HCT116 (cell line): ENCODE measurements at regions not wholly inside any gene's neighbourhood (a gene's known extent, or its start where the extent isn't known, plus 50 kb on each side); places are given as distances from the start of the nearest gene placed in this dataset.

Experiments
- ATAC-seq: fragments of 200-7000 bp; cut with Tn5 transposase; 2 replicates; pipeline ENCODE4 v1.9.1; 2020; ENCODE audit warnings: mild to moderate bottlenecking, moderate library complexity
- BruUV-seq: library from RNA; stranded (reverse); fragments of 400-500 nt; replicated peaks from 2 replicates; lab custom pipeline; 2021; lab: Mats Ljungman, UMichigan
- CTCF ChIA-PET: fragments of 300-600 bp; sonication (Branson Sonifier 250); formaldehyde crosslinking; loops from one replicate; lab custom pipeline; 2021; ENCODE audit warnings: antibody characterized with exemption; lab: Charles Lee
- POLR2A ChIA-PET: fragments of 300-600, 350-600 bp; sonication (Branson Sonifier 250); formaldehyde crosslinking; loops from one replicate; lab custom pipeline; 2021; ENCODE audit warnings: antibody characterized with exemption; lab: Charles Lee
- RAD21 ChIA-PET, 2 experiments: fragments of 300-600 bp; sonication (Branson Sonifier 250); formaldehyde crosslinking; loops; one replicate each; lab custom pipeline; 2023; ENCODE audit warnings: low total read pairs in 2 of 2; ENCODE audit not compliant: uncharacterized antibody in 2 of 2, unreplicated experiment in 2 of 2, low non-redundant PET in 1 of 2; lab: Charles Lee
- DNase-seq: peaks from one replicate; pipeline ENCODE4 v3.0.0-alpha.2; 2010; ENCODE audit warnings: low read depth, low spot score
- H2AFZ ChIP-seq: fragments of 200-600 bp; shearing (Covaris generic), sonication (generic); 2 replicates; pipeline ENCODE4 v1.6.1; 2017; ENCODE audit warnings: low read depth, mixed run types, mixed read lengths, antibody characterized with exemption, low read length; ENCODE audit not compliant: poor library complexity, severe bottlenecking
- H3K27ac ChIP-seq: 2 replicates; pipeline ENCODE4 v1.5.1; 2012; ENCODE audit warnings: low read depth, low read length
- H3K27me3 ChIP-seq: fragments of 200-600 bp; sonication (generic); 2 replicates; pipeline ENCODE4 v1.6.1; 2016; ENCODE audit warnings: mixed run types, low read length, mixed read lengths; ENCODE audit not compliant: insufficient read depth
- H3K36me3 ChIP-seq, 2 experiments: fragments of 200-500 bp in 1 of 2; fragments of 200-600 bp in 1 of 2; sonication (Bioruptor generic) in 1 of 2; sonication (generic) in 1 of 2; 2 replicates each; pipeline versions ENCODE4 v1.5.1 to v1.6.1; 2014 to 2016; ENCODE audit warnings: low read length in 2 of 2, inconsistent platforms in 1 of 2, mixed read lengths in 1 of 2, mixed run types in 1 of 2; ENCODE audit not compliant: insufficient read depth in 2 of 2, control insufficient read depth in 1 of 2
- H3K4me1 ChIP-seq, 2 experiments: fragments of 200-600 bp in 1 of 2; sonication (generic) in 1 of 2; 2 replicates each; pipeline versions ENCODE4 v1.5.1 to v1.6.1; 2012 to 2017; ENCODE audit warnings: low read length in 2 of 2, inconsistent platforms in 1 of 2, mild to moderate bottlenecking in 1 of 2, mixed read lengths in 1 of 2, mixed run types in 1 of 2, moderate library complexity in 1 of 2; ENCODE audit not compliant: insufficient read depth in 2 of 2, control insufficient read depth in 1 of 2
- H3K4me2 ChIP-seq: fragments of 200-600 bp; sonication (generic); 2 replicates; pipeline ENCODE4 v1.6.1; 2017; ENCODE audit warnings: mixed run types, low read length, mixed read lengths
- H3K4me3 ChIP-seq, 2 experiments: fragments of 200-600 bp in 1 of 2; sonication (generic) in 1 of 2; replicated peaks in 1 of 2; 2 replicates each; pipeline ENCODE4 v1.5.1; 2011 to 2016; ENCODE audit warnings: low read length in 2 of 2, control low read depth in 1 of 2, low read depth in 1 of 2, mild to moderate bottlenecking in 1 of 2, mixed read lengths in 1 of 2, mixed run types in 1 of 2
- H3K79me2 ChIP-seq: fragments of 200-600 bp; sonication (generic); 2 replicates; pipeline ENCODE4 v1.6.1; 2017; ENCODE audit warnings: mild to moderate bottlenecking, mixed run types, low read length, moderate library complexity, mixed read lengths; ENCODE audit not compliant: insufficient read depth
- H3K9ac ChIP-seq: fragments of 200-600 bp; sonication (generic); 2 replicates; pipeline ENCODE4 v1.6.1; 2016; ENCODE audit warnings: low read length, mixed read lengths
- H3K9me2 ChIP-seq: fragments of 200-600 bp; sonication (generic), shearing (Covaris generic); 2 replicates; pipeline ENCODE4 v1.6.1; 2017; ENCODE audit warnings: mixed run types, mild to moderate bottlenecking, moderate library complexity; ENCODE audit not compliant: insufficient read depth
- H3K9me3 ChIP-seq, 2 experiments: fragments of 200-500 bp in 1 of 2; fragments of 200-600 bp in 1 of 2; sonication (Bioruptor generic) in 1 of 2; sonication (generic) in 1 of 2; 2 replicates each; pipeline ENCODE4 v1.6.1; 2014 to 2017; ENCODE audit warnings: low read length in 2 of 2, mixed read lengths in 2 of 2, inconsistent platforms in 1 of 2, low read depth in 1 of 2, mild to moderate bottlenecking in 1 of 2, mixed run types in 1 of 2, moderate library complexity in 1 of 2; ENCODE audit not compliant: control insufficient read depth in 1 of 2, insufficient read depth in 1 of 2
- H4K20me1 ChIP-seq: fragments of 200-600 bp; sonication (generic), shearing (Covaris generic); 2 replicates; pipeline ENCODE4 v1.6.1; 2017; ENCODE audit warnings: mixed run types, mild to moderate bottlenecking, moderate library complexity; ENCODE audit not compliant: insufficient read depth
- CBX3 ChIP-seq: IDR thresholded peaks from 2 replicates; pipeline ENCODE4 v1.6.1; 2012; ENCODE audit warnings: low read depth
- CEBPB ChIP-seq: IDR thresholded peaks from 2 replicates; pipeline ENCODE4 v1.6.1; 2012; ENCODE audit warnings: low read depth
- EGR1 ChIP-seq: IDR thresholded peaks from 2 replicates; pipeline ENCODE4 v1.6.1; 2012; ENCODE audit warnings: low read depth
- ELF1 ChIP-seq: IDR thresholded peaks from 2 replicates; pipeline ENCODE4 v1.6.1; 2012; ENCODE audit warnings: low read depth, borderline replicate concordance
- EZH2phosphoT487 ChIP-seq: fragments of 200-600 bp; IDR thresholded peaks from 2 replicates; pipeline ENCODE4 v1.6.1; 2018; ENCODE audit warnings: antibody characterized with exemption, borderline replicate concordance
- RAD21 ChIP-seq: IDR thresholded peaks from 2 replicates; pipeline ENCODE4 v1.6.1; 2012; ENCODE audit warnings: low read depth, mild to moderate bottlenecking
- REST ChIP-seq: IDR thresholded peaks from 2 replicates; pipeline ENCODE4 v1.6.1; 2012; ENCODE audit warnings: low read depth
- SP1 ChIP-seq: IDR thresholded peaks from 2 replicates; pipeline ENCODE4 v1.6.1; 2012; ENCODE audit warnings: low read depth
- YY1 ChIP-seq: IDR thresholded peaks from 2 replicates; pipeline ENCODE4 v1.6.1; 2011; ENCODE audit warnings: low read length, low read depth, moderate library complexity, mild to moderate bottlenecking; ENCODE audit not compliant: insufficient replicate concordance; ENCODE audit errors: extremely low read depth
- ZBTB33 ChIP-seq: IDR thresholded peaks from 2 replicates; pipeline ENCODE4 v1.6.1; 2011; ENCODE audit warnings: mild to moderate bottlenecking, low read length, moderate library complexity; ENCODE audit not compliant: insufficient replicate concordance; ENCODE audit errors: extremely low read depth
- intact Hi-C: fragments of 100-400 bp; cut with micrococcal nuclease; formaldehyde crosslinking; loops from 2 replicates; pipeline ENCODE4 v1.10.0; 2022
- TF ChIP-seq, protein P1 (sequence below): IDR thresholded peaks from 2 replicates; pipeline ENCODE4 v1.6.1; 2012
- TF ChIP-seq, protein P2 (sequence below): IDR thresholded peaks from 2 replicates; pipeline ENCODE4 v1.6.1; 2012
- TF ChIP-seq, protein P3 (sequence below), 3 experiments: fragments of 200-600 bp in 1 of 3; sonication (generic) in 1 of 3; IDR thresholded peaks in 2 of 3; conservative IDR thresholded peaks in 1 of 3; 2 replicates each; pipeline ENCODE4 v1.5.1; 2012 to 2017; ENCODE audit warnings: low read depth in 2 of 3, low read length in 2 of 3, antibody characterized with exemption in 1 of 3, borderline replicate concordance in 1 of 3, control low read depth in 1 of 3, mild to moderate bottlenecking in 1 of 3, mixed read lengths in 1 of 3, mixed run types in 1 of 3, moderate library complexity in 1 of 3; ENCODE audit not compliant: insufficient read depth in 1 of 3

DNA sequence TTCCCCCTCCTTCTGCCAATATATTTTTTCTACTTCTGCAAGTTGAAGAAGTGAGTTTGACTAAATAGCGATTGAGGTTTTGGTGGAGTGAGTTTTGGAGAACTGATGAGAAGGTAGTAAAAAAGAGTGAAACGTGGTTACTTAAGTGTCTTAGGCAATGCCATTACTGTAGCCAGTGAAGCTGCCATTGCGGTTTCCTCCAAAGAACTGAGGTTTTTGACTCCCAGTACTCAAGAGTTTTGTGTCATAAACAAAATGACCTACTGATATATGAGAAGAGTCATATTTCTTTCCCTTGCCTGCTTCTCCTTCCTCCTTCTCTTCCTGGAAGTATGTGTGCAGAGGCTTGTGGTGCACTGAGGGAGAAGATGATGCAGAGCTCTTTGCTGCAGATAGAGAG lies 554.5 kb upstream of the MAP3K7 start (continued):
- TF ChIP-seq, protein P1, sequence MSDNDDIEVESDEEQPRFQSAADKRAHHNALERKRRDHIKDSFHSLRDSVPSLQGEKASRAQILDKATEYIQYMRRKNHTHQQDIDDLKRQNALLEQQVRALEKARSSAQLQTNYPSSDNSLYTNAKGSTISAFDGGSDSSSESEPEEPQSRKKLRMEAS = no peak
- TF ChIP-seq, protein P2, sequence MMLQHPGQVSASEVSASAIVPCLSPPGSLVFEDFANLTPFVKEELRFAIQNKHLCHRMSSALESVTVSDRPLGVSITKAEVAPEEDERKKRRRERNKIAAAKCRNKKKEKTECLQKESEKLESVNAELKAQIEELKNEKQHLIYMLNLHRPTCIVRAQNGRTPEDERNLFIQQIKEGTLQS = no peak
- TF ChIP-seq EGR1 (no peak), SP1 (no peak), CBX3 (no peak)

- no peaks in the 10 kb centered on the region for H3K27me3 ChIP-seq
- DNase-seq (no peak), ATAC-seq (no peak)
- H3K9me2 ChIP-seq = no peaks in the 10 kb centered on the region
- intact Hi-C loops = no loop called here
- no peaks in the 10 kb centered on the region for H3K79me2 ChIP-seq
- H3K27ac ChIP-seq = no peak overlapping the region
- no peaks in the 10 kb centered on the region for H4K20me1 ChIP-seq
- POLR2A ChIA-PET = no interaction called here
- H3K9ac ChIP-seq = no peak overlapping the region
- H3K4me3 ChIP-seq = no peak overlapping the region
- no peak for TF ChIP-seq SP1
- TF ChIP-seq CEBPB = no peak
- no peak for TF ChIP-seq RAD21
- TF ChIP-seq ZBTB33 = no peak
- no peak for TF ChIP-seq ELF1
- TF ChIP-seq REST = no peak
- no peak for TF ChIP-seq EZH2phosphoT487
- no peak for TF ChIP-seq YY1
- TF ChIP-seq, protein P3, sequence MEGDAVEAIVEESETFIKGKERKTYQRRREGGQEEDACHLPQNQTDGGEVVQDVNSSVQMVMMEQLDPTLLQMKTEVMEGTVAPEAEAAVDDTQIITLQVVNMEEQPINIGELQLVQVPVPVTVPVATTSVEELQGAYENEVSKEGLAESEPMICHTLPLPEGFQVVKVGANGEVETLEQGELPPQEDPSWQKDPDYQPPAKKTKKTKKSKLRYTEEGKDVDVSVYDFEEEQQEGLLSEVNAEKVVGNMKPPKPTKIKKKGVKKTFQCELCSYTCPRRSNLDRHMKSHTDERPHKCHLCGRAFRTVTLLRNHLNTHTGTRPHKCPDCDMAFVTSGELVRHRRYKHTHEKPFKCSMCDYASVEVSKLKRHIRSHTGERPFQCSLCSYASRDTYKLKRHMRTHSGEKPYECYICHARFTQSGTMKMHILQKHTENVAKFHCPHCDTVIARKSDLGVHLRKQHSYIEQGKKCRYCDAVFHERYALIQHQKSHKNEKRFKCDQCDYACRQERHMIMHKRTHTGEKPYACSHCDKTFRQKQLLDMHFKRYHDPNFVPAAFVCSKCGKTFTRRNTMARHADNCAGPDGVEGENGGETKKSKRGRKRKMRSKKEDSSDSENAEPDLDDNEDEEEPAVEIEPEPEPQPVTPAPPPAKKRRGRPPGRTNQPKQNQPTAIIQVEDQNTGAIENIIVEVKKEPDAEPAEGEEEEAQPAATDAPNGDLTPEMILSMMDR (IDR thresholded peaks at IDR 0.05 in 2 of 3, conservative IDR thresholded peaks at IDR 0.05 in 1 of 3; ENCODE audit: borderline replicate concordance in 1 of 3, insufficient read depth in 1 of 3, low read depth in 2 of 3, low read length in 2 of 3) = no peak
- no peak for TF ChIP-seq CBX3
- CTCF ChIA-PET = no interaction called here
- no peaks in the 10 kb centered on the region for H3K36me3 ChIP-seq
- H3K4me1 ChIP-seq = no peaks in the 10 kb centered on the region
- BruUV-seq = no TSS peak
- H3K9me3 ChIP-seq = peaks cover 0 to 9% of the 10 kb centered on the region in 2 experiments; a peak in 1 of 4 replicates
- RAD21 ChIA-PET = no interaction called here
- no peak overlapping the region for H2AFZ ChIP-seq
- H3K4me2 ChIP-seq = no peak overlapping the region
Measured at GRCh38 chr6:91140449-91140848, 553.6 kb upstream of the MAP3K7 start.
